ENCODE measurements at regions not wholly inside any gene's neighbourhood (a gene's known extent, or its start where the extent isn't known, plus 50 kb on each side); places are given as distances from the start of the nearest gene placed in this dataset.

GRCh38 chr10:133008196-133008595 lies 65.8 kb upstream of the CFAP46 start:
- no peaks in the 10 kb centered on the region for H3K79me2 ChIP-seq
- WGBS (ENCODE audit: low lambda C conversion rate, missing lambda C conversion rate) = 92% methylated on average over 23 of the region's 23 CpGs
- no peak overlapping the region for H3K4me2 ChIP-seq
- no peaks in the 10 kb centered on the region for H3K36me3 ChIP-seq (replicated peaks; ENCODE audit: insufficient read depth, low read depth)
- H3K27me3 ChIP-seq = no peaks in the 10 kb centered on the region
- TF ChIP-seq EZH2 (IDR thresholded peaks at IDR 0.05; ENCODE audit: borderline replicate concordance) (no peak), EZH2phosphoT487 (IDR thresholded peaks at IDR 0.05; ENCODE audit: low read depth, severe bottlenecking, unreplicated experiment) (no peak), CTCF (IDR thresholded peaks at IDR 0.05; ENCODE audit: poor library complexity) (no peak)
- no peaks in the 10 kb centered on the region for H3K9me2 ChIP-seq (replicated peaks; ENCODE audit: insufficient read depth)
- no peak overlapping the region for H3K4me3 ChIP-seq
- no peak overlapping the region for H2AFZ ChIP-seq
- H3K9me3 ChIP-seq (ENCODE audit: low read depth) = no peaks in the 10 kb centered on the region
- no peaks in the 10 kb centered on the region for H4K20me1 ChIP-seq (ENCODE audit: insufficient read depth, poor library complexity, severe bottlenecking)
- no peak overlapping the region for H3K27ac ChIP-seq
- H3K4me1 ChIP-seq (ENCODE audit: insufficient read depth) = peaks cover 5% of the 10 kb centered on the region
- no peak for DNase-seq (ENCODE audit: low spot score)

GRCh38 chr10:133007360-133007858 lies 65.0 kb upstream of the CFAP46 start:
- no peaks in the 10 kb centered on the region for H3K36me3 ChIP-seq (replicated peaks; ENCODE audit: insufficient read depth, low read depth)
- H3K4me3 ChIP-seq = no peak overlapping the region
- H3K4me2 ChIP-seq = no peak overlapping the region
- H3K79me2 ChIP-seq = no peaks in the 10 kb centered on the region
- H3K9me2 ChIP-seq (replicated peaks; ENCODE audit: insufficient read depth) = no peaks in the 10 kb centered on the region
- H4K20me1 ChIP-seq (ENCODE audit: insufficient read depth, poor library complexity, severe bottlenecking) = no peaks in the 10 kb centered on the region
- peaks cover 5% of the 10 kb centered on the region for H3K4me1 ChIP-seq (ENCODE audit: insufficient read depth)
- no peak overlapping the region for H2AFZ ChIP-seq
- no peak overlapping the region for H3K27ac ChIP-seq
- no peaks in the 10 kb centered on the region for H3K9me3 ChIP-seq (ENCODE audit: low read depth)
- WGBS (ENCODE audit: low lambda C conversion rate, missing lambda C conversion rate) = 96% methylated on average over 12 of the region's 12 CpGs
- no peak for DNase-seq (ENCODE audit: low spot score)
- H3K27me3 ChIP-seq = no peaks in the 10 kb centered on the region
- TF ChIP-seq EZH2phosphoT487 (IDR thresholded peaks at IDR 0.05; ENCODE audit: low read depth, severe bottlenecking, unreplicated experiment) (no peak), CTCF (IDR thresholded peaks at IDR 0.05; ENCODE audit: poor library complexity) (no peak), EZH2 (IDR thresholded peaks at IDR 0.05; ENCODE audit: borderline replicate concordance) (no peak)

- H3K79me2 ChIP-seq = no peaks in the 10 kb centered on the region
- no peak overlapping the region for H3K4me3 ChIP-seq
- no peak overlapping the region for H3K4me2 ChIP-seq
- WGBS (ENCODE audit: low lambda C conversion rate, missing lambda C conversion rate) = 98% methylated on average over 15 of the region's 18 CpGs
- no peaks in the 10 kb centered on the region for H3K36me3 ChIP-seq (replicated peaks; ENCODE audit: insufficient read depth, low read depth)
- peaks cover 5% of the 10 kb centered on the region for H3K4me1 ChIP-seq (ENCODE audit: insufficient read depth)
- H3K9me2 ChIP-seq (replicated peaks; ENCODE audit: insufficient read depth) = no peaks in the 10 kb centered on the region
- no peaks in the 10 kb centered on the region for H3K27me3 ChIP-seq
- no peaks in the 10 kb centered on the region for H3K9me3 ChIP-seq (ENCODE audit: low read depth)
- TF ChIP-seq EZH2phosphoT487 (IDR thresholded peaks at IDR 0.05; ENCODE audit: low read depth, severe bottlenecking, unreplicated experiment) (no peak), CTCF (IDR thresholded peaks at IDR 0.05; ENCODE audit: poor library complexity) (no peak), EZH2 (IDR thresholded peaks at IDR 0.05; ENCODE audit: borderline replicate concordance) (no peak)
- H4K20me1 ChIP-seq (ENCODE audit: insufficient read depth, poor library complexity, severe bottlenecking) = no peaks in the 10 kb centered on the region
- DNase-seq (ENCODE audit: low spot score) = no peak
- no peak overlapping the region for H2AFZ ChIP-seq
- H3K27ac ChIP-seq = no peak overlapping the region
Measured at GRCh38 chr10:133006806-133007205, 64.4 kb upstream of the CFAP46 start.

GRCh38 chr10:133006202-133006601 lies 63.8 kb upstream of the CFAP46 start:
- H2AFZ ChIP-seq = no peak overlapping the region
- no peaks in the 10 kb centered on the region for H3K27me3 ChIP-seq
- DNase-seq (ENCODE audit: low spot score) = no peak
- no peaks in the 10 kb centered on the region for H3K9me2 ChIP-seq (replicated peaks; ENCODE audit: insufficient read depth)
- no peak overlapping the region for H3K4me2 ChIP-seq
- H4K20me1 ChIP-seq (ENCODE audit: insufficient read depth, poor library complexity, severe bottlenecking) = no peaks in the 10 kb centered on the region
- H3K4me3 ChIP-seq = no peak overlapping the region
- TF ChIP-seq EZH2 (IDR thresholded peaks at IDR 0.05; ENCODE audit: borderline replicate concordance) (no peak), EZH2phosphoT487 (IDR thresholded peaks at IDR 0.05; ENCODE audit: low read depth, severe bottlenecking, unreplicated experiment) (no peak), CTCF (IDR thresholded peaks at IDR 0.05; ENCODE audit: poor library complexity) (no peak)
- no peaks in the 10 kb centered on the region for H3K36me3 ChIP-seq (replicated peaks; ENCODE audit: insufficient read depth, low read depth)
- no peaks in the 10 kb centered on the region for H3K9me3 ChIP-seq (ENCODE audit: low read depth)
- no peaks in the 10 kb centered on the region for H3K79me2 ChIP-seq
- no peak overlapping the region for H3K27ac ChIP-seq
- peaks cover 5% of the 10 kb centered on the region for H3K4me1 ChIP-seq (ENCODE audit: insufficient read depth)
- WGBS (ENCODE audit: low lambda C conversion rate, missing lambda C conversion rate) = 96% methylated on average over 10 of the region's 10 CpGs

Data from hepatocyte (in vitro differentiated cells).